Sciatic nerve (tissue), 2 donors: ENCODE measurements at regions not wholly inside any gene's neighbourhood (a gene's known extent, or its start where the extent isn't known, plus 50 kb on each side); places are given as distances from the start of the nearest gene placed in this dataset.

Experiments used
- ATAC-seq: fragments of 200-7000 bp; cut with Tn5 transposase; one replicate; pipeline ENCODE4 v1.9.1; 2020; ENCODE audit warnings: mild to moderate bottlenecking, moderate library complexity
- DNase-seq: peaks from one replicate; pipeline ENCODE4 v3.0.0-alpha.2; 2020; ENCODE audit warnings: low spot score
- intact Hi-C: fragments of 100-400 bp; cut with DNase I; formaldehyde crosslinking; loops from one replicate; pipeline ENCODE4 v1.14.2; 2022
- donor health status: DM: no; HTN: no; CAD: no.
- donor health status: DM: no; HTN: no; CAD: no.

GRCh38 chr3:182524711-182525401 is 268.4 kb upstream of the ATP11B start:
- no peak for ATAC-seq
- no peak for DNase-seq
- intact Hi-C loops: no loop called here

GRCh38 chr3:182525766-182526374 is 267.4 kb upstream of the ATP11B start:
- no peak for ATAC-seq
- no peak for DNase-seq
- intact Hi-C loops: no loop called here

GRCh38 chr3:182527745-182528144 is 265.6 kb upstream of the ATP11B start:
- no peak for ATAC-seq

GRCh38 chr3:182530316-182530715 is 263.0 kb upstream of the ATP11B start:
- intact Hi-C loops: no loop called here
- no peak for DNase-seq
- ATAC-seq: no peak

More at GRCh38 chr3:182527745-182528144, 265.6 kb upstream of the ATP11B start:
- no peak for DNase-seq
- intact Hi-C loops: no loop called here

GRCh38 chr3:182533394-182533793 is 259.9 kb upstream of the ATP11B start:
- no peak for ATAC-seq
- intact Hi-C loops: no loop called here
- DNase-seq: no peak

- ATAC-seq: no peak
- no peak for DNase-seq
- intact Hi-C loops: no loop called here
Observed at GRCh38 chr3:182544542-182544941, 248.8 kb upstream of the ATP11B start.

GRCh38 chr3:182562274-182562673 is 231.0 kb upstream of the ATP11B start:
- ATAC-seq (no peak), DNase-seq (no peak)
- intact Hi-C loops: no loop called here

GRCh38 chr3:182565916-182566796 is 227.1 kb upstream of the ATP11B start:
- intact Hi-C loops: no loop called here
- DNase-seq (no peak), ATAC-seq (no peak)

GRCh38 chr3:182567700-182568099 is 225.6 kb upstream of the ATP11B start:
- intact Hi-C loops: no loop called here
- DNase-seq: no peak
- ATAC-seq: peak; percentile 20

GRCh38 chr3:182568261-182568660 is 225.0 kb upstream of the ATP11B start:
- DNase-seq (no peak), ATAC-seq (no peak)
- intact Hi-C loops: no loop called here

- no peak for DNase-seq
- intact Hi-C loops: no loop called here
- no peak for ATAC-seq
Observed at GRCh38 chr3:182568876-182569275, 224.4 kb upstream of the ATP11B start.

GRCh38 chr3:182570946-182571594 is 222.2 kb upstream of the ATP11B start:
- DNase-seq: no peak
- intact Hi-C loops: no loop called here
- no peak for ATAC-seq

GRCh38 chr3:182575941-182576340 is 217.4 kb upstream of the ATP11B start:
- DNase-seq (no peak), ATAC-seq (no peak)
- intact Hi-C loops: no loop called here

- DNase-seq: no peak
Observed at GRCh38 chr3:182583545-182583944, 209.8 kb upstream of the ATP11B start.

GRCh38 chr3:182585532-182586150 is 207.7 kb upstream of the ATP11B start:
- ATAC-seq: no peak

More at GRCh38 chr3:182583545-182583944, 209.8 kb upstream of the ATP11B start:
- no peak for ATAC-seq
- intact Hi-C loops: no loop called here

GRCh38 chr3:182592747-182593146 is 200.6 kb upstream of the ATP11B start:
- DNase-seq (no peak), ATAC-seq (no peak)
- intact Hi-C loops: no loop called here

More at GRCh38 chr3:182585532-182586150, 207.7 kb upstream of the ATP11B start:
- no peak for DNase-seq
- intact Hi-C loops: no loop called here

GRCh38 chr3:182596676-182597410 is 196.5 kb upstream of the ATP11B start:
- ATAC-seq: no peak

GRCh38 chr3:182597621-182598041 is 195.7 kb upstream of the ATP11B start:
- DNase-seq: no peak
- no peak for ATAC-seq
- intact Hi-C loops: no loop called here

More at GRCh38 chr3:182596676-182597410, 196.5 kb upstream of the ATP11B start:
- intact Hi-C loops: no loop called here
- DNase-seq: no peak
